T-cell (primary cell): ENCODE measurements at regions not wholly inside any gene's neighbourhood (a gene's known extent, or its start where the extent isn't known, plus 50 kb on each side); places are given as distances from the start of the nearest gene placed in this dataset.

Source experiments
- ATAC-seq, 4 experiments: fragments of 200-7000 bp in 3 of 4; fragments of 150-1000 bp in 1 of 4; cut with Tn5 transposase; replicated peaks in 1 of 4; 1 replicate in 3 of 4; 2 replicates in 1 of 4; pipeline ENCODE4 v1.10.0; 2021; ENCODE audit warnings: moderate library complexity in 3 of 4, mild to moderate bottlenecking in 2 of 4, moderate number of reproducible peaks in 1 of 4
- CTCF ChIA-PET, 2 donors: fragments of 300-600 bp; sonication (Branson Sonifier 250); formaldehyde crosslinking; loops; one replicate each; lab custom pipeline; 2022; ENCODE audit warnings: antibody characterized with exemption in 2 of 2; lab: Charles Lee
- POLR2A ChIA-PET, 2 donors: fragments of 300-600 bp; sonication (Branson Sonifier 250); formaldehyde crosslinking; loops; one replicate each; lab custom pipeline; 2022; ENCODE audit warnings: antibody characterized with exemption in 2 of 2; lab: Charles Lee
- DNase-seq, 35 experiments: peaks; one replicate each; pipeline versions ENCODE4 v3.0.0 to v3.0.0-alpha.2; 2013 to 2023
- H3K27ac ChIP-seq: one replicate; pipeline ENCODE4 v1.5.1; 2013; ENCODE audit warnings: low read length
- H3K27me3 ChIP-seq, 2 experiments: replicated peaks in 1 of 2; 1 replicate in 1 of 2; 2 replicates in 1 of 2; pipeline versions ENCODE4 v1.6.1 to v1.7.0; 2013; ENCODE audit warnings: low read length in 1 of 2, mixed read lengths in 1 of 2; ENCODE audit not compliant: control insufficient read depth in 2 of 2, insufficient read depth in 2 of 2; ENCODE audit errors: extremely low read depth in 1 of 2
- H3K36me3 ChIP-seq, 2 donors: 1 replicate in 1 of 2; 2 replicates in 1 of 2; pipeline versions ENCODE4 v1.6.1 to v1.7.0; 2013; ENCODE audit warnings: low read length in 1 of 2; ENCODE audit not compliant: control insufficient read depth in 2 of 2, insufficient read depth in 1 of 2; ENCODE audit errors: extremely low read depth in 1 of 2
- H3K4me1 ChIP-seq, 2 experiments: 1 replicate in 1 of 2; 2 replicates in 1 of 2; pipeline versions ENCODE4 v1.6.1 to v1.7.0; 2013; ENCODE audit warnings: low read length in 2 of 2, mixed read lengths in 1 of 2; ENCODE audit not compliant: insufficient read depth in 2 of 2, control insufficient read depth in 1 of 2; ENCODE audit errors: extremely low read depth in 1 of 2
- H3K4me3 ChIP-seq, 2 donors: 1 replicate in 1 of 2; 2 replicates in 1 of 2; pipeline versions ENCODE4 v1.5.1 to v1.7.0; 2013; ENCODE audit warnings: mild to moderate bottlenecking in 2 of 2, low read length in 1 of 2, moderate library complexity in 1 of 2; ENCODE audit not compliant: control insufficient read depth in 1 of 2; ENCODE audit errors: extremely low read depth in 1 of 2
- H3K9me3 ChIP-seq: 2 replicates; pipeline ENCODE4 v1.7.0; 2013
- H3K27ac Mint-ChIP-seq, 2 donors: one replicate each; pipeline ENCODE4 v1.8.0; 2020 to 2021; ENCODE audit warnings: mild to moderate bottlenecking in 2 of 2, mixed read lengths in 2 of 2
- H3K27me3 Mint-ChIP-seq, 2 donors: one replicate each; pipeline ENCODE4 v1.8.0; 2021 to 2022; ENCODE audit warnings: mixed read lengths in 2 of 2
- H3K36me3 Mint-ChIP-seq: one replicate; pipeline ENCODE4 v1.8.0; 2021; ENCODE audit warnings: mixed read lengths
- H3K4me1 Mint-ChIP-seq, 3 donors: one replicate each; pipeline ENCODE4 v1.8.0; 2020 to 2022; ENCODE audit warnings: mixed read lengths in 3 of 3, mild to moderate bottlenecking in 1 of 3
- H3K4me3 Mint-ChIP-seq, 3 donors: one replicate each; pipeline ENCODE4 v1.8.0; 2020 to 2022; ENCODE audit warnings: mild to moderate bottlenecking in 3 of 3, mixed read lengths in 3 of 3, moderate library complexity in 3 of 3
- H3K9me3 Mint-ChIP-seq, 3 donors: one replicate each; pipeline ENCODE4 v1.8.0; 2020 to 2022; ENCODE audit warnings: mixed read lengths in 3 of 3
- WGBS: methylation state at CpG from one replicate; pipeline ENCODE4 v1.1.5; 2013; ENCODE audit warnings: missing lambda C conversion rate; ENCODE audit not compliant: insufficient coverage; 5-methylcytosine and 5-hydroxymethylcytosine counted together

DNA sequence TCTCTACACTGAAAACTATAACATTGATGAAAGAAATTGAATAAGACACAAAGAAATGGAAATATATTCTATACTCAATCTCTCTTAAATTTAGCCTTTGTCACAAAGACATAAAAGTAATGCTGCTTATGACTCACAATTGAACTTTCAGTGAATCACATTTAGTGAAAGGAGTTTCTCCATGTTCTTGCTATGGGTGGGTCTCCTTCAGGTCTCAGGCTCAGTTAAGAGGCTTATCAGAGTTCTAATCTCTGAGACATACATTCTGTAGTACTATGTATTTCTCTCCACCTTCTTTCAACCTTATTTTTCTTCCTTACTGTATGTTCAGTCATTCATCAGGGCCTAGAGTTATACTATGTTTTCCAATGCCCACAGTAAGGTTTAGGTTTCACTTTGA is 220.9 kb downstream of the DTHD1 start:
- ATAC-seq (no peak), DNase-seq (no peak)
- Mint-ChIP-seq H3K27ac (no peak overlapping the region), H3K4me3 (no peak overlapping the region), H3K4me1 (no peaks in the 10 kb centered on the region), H3K36me3 (no peaks in the 10 kb centered on the region), H3K27me3 (peaks cover 9 to 13% of the 10 kb centered on the region in 2 donors), H3K9me3 (no peaks in the 10 kb centered on the region)
- Histone ChIP-seq H3K27me3 (no peaks in the 10 kb centered on the region), H3K36me3 (no peaks in the 10 kb centered on the region), H3K9me3 (no peaks in the 10 kb centered on the region), H3K4me3 (no peak overlapping the region), H3K4me1 (no peaks in the 10 kb centered on the region), H3K27ac (no peak overlapping the region)
- POLR2A ChIA-PET, result no interaction called here
- CTCF ChIA-PET, result no interaction called here

DNA sequence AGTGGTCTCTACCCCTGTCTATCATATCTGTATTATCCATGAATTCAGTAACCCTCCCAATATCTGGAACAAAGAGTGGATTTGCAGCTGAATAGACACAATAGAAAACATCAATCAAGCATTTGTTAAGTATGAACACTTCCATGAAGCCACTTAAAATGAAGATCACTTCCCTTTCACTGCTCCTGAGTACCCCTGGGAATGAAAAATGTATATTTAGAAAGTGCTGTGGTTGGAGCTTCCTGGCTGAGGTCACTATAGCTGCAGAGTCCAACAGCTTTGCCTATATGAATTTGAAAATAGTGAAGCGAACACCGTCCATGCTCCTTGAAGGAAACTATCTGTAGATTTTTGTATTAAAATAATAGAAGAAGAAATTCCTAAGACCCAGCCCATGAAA is 227.0 kb downstream of the DTHD1 start:
- H3K27me3 ChIP-seq, result peaks cover 0 to 3% of the 10 kb centered on the region in 2 experiments
- no peak overlapping the region for H3K4me3 ChIP-seq
- DNase-seq (no peak), ATAC-seq (no peak)
- Mint-ChIP-seq H3K27ac (no peak overlapping the region), H3K27me3 (peaks cover 4 to 15% of the 10 kb centered on the region in 2 donors), H3K36me3 (no peaks in the 10 kb centered on the region), H3K9me3 (peaks cover 0 to 3% (median 0%) of the 10 kb centered on the region in 3 donors), H3K4me3 (no peak overlapping the region), H3K4me1 (no peaks in the 10 kb centered on the region)
- CTCF ChIA-PET, result no interaction called here
- H3K36me3 ChIP-seq, result no peaks in the 10 kb centered on the region
- H3K4me1 ChIP-seq, result no peaks in the 10 kb centered on the region
- POLR2A ChIA-PET, result no interaction called here
- H3K9me3 ChIP-seq, result no peaks in the 10 kb centered on the region
- WGBS, result no CpG with 5 or more reads among the region's 2 CpGs
- no peak overlapping the region for H3K27ac ChIP-seq

DNA sequence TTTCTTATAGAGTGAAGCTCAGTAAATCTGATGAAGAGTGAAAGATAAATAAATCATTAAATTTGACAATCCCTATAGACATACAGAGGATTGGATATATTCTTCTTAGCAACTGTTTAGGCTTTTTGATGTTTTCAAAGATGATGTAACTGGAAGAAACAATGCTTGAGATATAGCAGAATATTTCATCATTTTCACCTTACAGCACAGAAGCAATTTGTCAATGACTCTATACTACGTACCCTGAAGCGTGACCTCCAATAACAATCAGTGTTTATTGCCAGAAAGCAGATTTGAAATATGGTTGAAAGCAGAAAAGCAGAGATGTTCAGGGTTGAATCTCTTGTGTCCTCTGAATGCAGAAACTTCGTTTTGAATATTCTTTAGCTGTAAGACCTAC is 228.4 kb downstream of the DTHD1 start:
- WGBS, result no CpG with 5 or more reads among the region's 3 CpGs
- Histone ChIP-seq H3K4me1 (no peaks in the 10 kb centered on the region), H3K4me3 (no peak overlapping the region), H3K9me3 (no peaks in the 10 kb centered on the region), H3K27ac (no peak overlapping the region), H3K27me3 (peaks cover 0 to 3% of the 10 kb centered on the region in 2 experiments), H3K36me3 (no peaks in the 10 kb centered on the region)
- no peaks in the 10 kb centered on the region for H3K4me1 Mint-ChIP-seq
- DNase-seq (no peak), ATAC-seq (no peak)
- peaks cover 0 to 3% (median 0%) of the 10 kb centered on the region in 3 donors for H3K9me3 Mint-ChIP-seq
- peaks cover under 1 to 11% of the 10 kb centered on the region in 2 donors for H3K27me3 Mint-ChIP-seq
- H3K4me3 Mint-ChIP-seq, result no peak overlapping the region
- POLR2A ChIA-PET, result no interaction called here
- no peaks in the 10 kb centered on the region for H3K36me3 Mint-ChIP-seq
- H3K27ac Mint-ChIP-seq, result no peak overlapping the region
- CTCF ChIA-PET, result no interaction called here

DNA sequence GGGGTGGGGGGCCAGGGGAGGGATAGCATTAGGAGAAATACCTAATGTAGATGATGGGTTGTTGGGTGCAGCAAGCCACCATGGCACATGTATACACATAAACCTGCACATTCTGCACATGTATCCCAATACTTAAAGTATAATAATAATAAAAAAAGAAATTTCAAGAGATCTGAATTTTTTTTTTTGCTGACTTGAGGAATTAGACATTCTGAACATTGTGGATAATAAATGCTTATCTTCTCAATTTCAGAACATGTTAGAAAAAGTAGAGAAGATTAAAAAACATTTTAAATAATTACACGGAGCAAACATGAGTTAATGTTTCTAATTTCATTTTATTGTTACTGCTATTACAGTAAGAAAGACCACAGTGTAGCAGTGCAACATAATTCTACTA is 230.4 kb downstream of the DTHD1 start:
- ATAC-seq (no peak), DNase-seq (no peak)
- Mint-ChIP-seq H3K4me1 (no peaks in the 10 kb centered on the region), H3K27ac (no peak overlapping the region), H3K27me3 (peaks cover 0 to 8% of the 10 kb centered on the region in 2 donors), H3K9me3 (peaks cover 0 to 3% (median 0%) of the 10 kb centered on the region in 3 donors), H3K4me3 (no peak overlapping the region), H3K36me3 (no peaks in the 10 kb centered on the region)
- Histone ChIP-seq H3K4me1 (no peaks in the 10 kb centered on the region), H3K36me3 (no peaks in the 10 kb centered on the region), H3K27ac (no peak overlapping the region), H3K27me3 (peaks cover 0 to 3% of the 10 kb centered on the region in 2 experiments), H3K4me3 (no peak overlapping the region), H3K9me3 (no peaks in the 10 kb centered on the region)
- ChIA-PET CTCF (no interaction called here), POLR2A (no interaction called here)
- WGBS, result no CpG with 5 or more reads among the region's 1 CpG

DNA sequence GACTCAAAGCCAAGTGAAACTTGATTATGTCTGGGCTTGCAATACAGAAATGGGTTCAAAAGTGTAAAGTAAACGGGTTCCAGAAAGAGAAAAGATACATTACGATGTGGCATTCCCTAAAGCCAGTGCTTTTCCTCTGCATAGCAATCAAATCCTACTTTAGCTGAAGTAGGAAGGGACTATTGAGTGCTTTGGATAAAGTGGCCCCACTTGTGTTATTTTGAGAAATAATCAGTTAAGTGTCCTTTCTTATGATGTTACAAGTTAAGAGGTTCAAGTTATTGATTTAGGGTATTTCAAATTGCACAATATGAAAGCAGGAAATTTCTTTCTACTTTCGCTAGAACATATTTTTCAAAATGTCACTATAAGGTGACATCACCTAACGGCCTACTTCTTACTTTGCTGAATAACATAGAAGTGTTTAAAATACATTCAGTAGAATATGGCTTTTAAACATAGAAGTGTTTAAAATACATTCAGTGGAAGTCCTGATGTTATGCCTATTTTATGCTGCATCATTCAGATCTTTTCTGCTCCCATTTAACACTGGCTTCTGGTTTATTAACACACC is 235.2 kb downstream of the DTHD1 start:
- Mint-ChIP-seq H3K4me1 (no peaks in the 10 kb centered on the region), H3K9me3 (peaks cover 0 to 5% (median 0%) of the 10 kb centered on the region in 3 donors), H3K27ac (no peak overlapping the region), H3K27me3 (peaks cover 0 to 5% of the 10 kb centered on the region in 2 donors), H3K36me3 (no peaks in the 10 kb centered on the region), H3K4me3 (no peak overlapping the region)
- no peaks in the 10 kb centered on the region for H3K4me1 ChIP-seq
- DNase-seq (no peak), ATAC-seq (no peak)
- H3K4me3 ChIP-seq, result no peak overlapping the region
- 60% methylated on average over 1 of the region's 4 CpGs for WGBS
- no peaks in the 10 kb centered on the region for H3K36me3 ChIP-seq
- H3K27me3 ChIP-seq, result peaks cover 0 to 3% of the 10 kb centered on the region in 2 experiments
- H3K27ac ChIP-seq, result no peak overlapping the region
- POLR2A ChIA-PET, result no interaction called here
- CTCF ChIA-PET, result no interaction called here
- H3K9me3 ChIP-seq, result no peaks in the 10 kb centered on the region

DNA sequence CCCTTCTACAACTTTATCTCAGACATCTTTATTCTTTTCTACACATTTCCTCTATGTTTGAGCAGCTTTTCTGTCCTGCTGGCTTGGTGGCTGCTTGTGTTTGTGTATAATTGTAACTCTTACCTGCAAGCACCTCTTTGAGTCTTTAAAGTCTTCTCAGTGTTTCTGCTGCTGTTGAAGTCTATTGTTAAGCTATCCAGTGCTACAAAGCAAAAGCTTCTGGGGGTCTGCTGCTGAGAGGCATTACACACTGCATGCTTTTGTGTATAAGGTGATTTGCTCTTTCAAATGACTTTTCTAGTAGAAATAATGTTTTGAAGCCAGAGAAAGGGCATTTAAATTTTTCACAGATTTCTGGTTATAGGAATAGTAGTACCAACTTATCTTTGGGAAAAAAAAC is 241.8 kb downstream of the DTHD1 start:
- H3K36me3 ChIP-seq, result no peaks in the 10 kb centered on the region
- no peak for DNase-seq
- no peak overlapping the region for H3K27ac ChIP-seq
- H3K4me3 ChIP-seq, result no peak overlapping the region
- H3K36me3 Mint-ChIP-seq, result no peaks in the 10 kb centered on the region
- H3K4me1 ChIP-seq, result no peaks in the 10 kb centered on the region
- CTCF ChIA-PET, result no interaction called here
- H3K9me3 Mint-ChIP-seq, result peaks cover 10 to 19% (median 10%) of the 10 kb centered on the region in 3 donors
- no peak overlapping the region for H3K4me3 Mint-ChIP-seq
- ATAC-seq, result no peak
- H3K27me3 ChIP-seq, result no peaks in the 10 kb centered on the region
- POLR2A ChIA-PET, result no interaction called here
- H3K4me1 Mint-ChIP-seq, result no peaks in the 10 kb centered on the region
- peaks cover 2 to 5% of the 10 kb centered on the region in 2 donors for H3K27me3 Mint-ChIP-seq
- no peak overlapping the region for H3K27ac Mint-ChIP-seq
- no peaks in the 10 kb centered on the region for H3K9me3 ChIP-seq
